HG03039 (cell line): ENCODE measurements at regions not wholly inside any gene's neighbourhood (a gene's known extent, or its start where the extent isn't known, plus 50 kb on each side); places are given as distances from the start of the nearest gene placed in this dataset.

Experiments used
- ATAC-seq: cut with Tn5 transposase; IDR thresholded peaks from one replicate; pipeline ENCODE4 v1.9.1; 2021; ENCODE audit warnings: mild to moderate bottlenecking, moderate library complexity; ENCODE audit not compliant: unreplicated experiment

- ATAC-seq = no peak
These were observed 1134.4 kb upstream of the TSPY4 start for GRCh38 chrY:8202837-8203236.

GRCh38 chrY:8241144-8241543, 1096.1 kb upstream of the TSPY4 start:
- ATAC-seq = no peak

GRCh38 chrY:8273807-8274206, 1063.5 kb upstream of the TSPY4 start:
- ATAC-seq = no peak

- no peak for ATAC-seq
These were observed 1032.2 kb upstream of the TSPY4 start for GRCh38 chrY:8305021-8305420.

GRCh38 chrY:8324113-8324512, 1013.2 kb upstream of the TSPY4 start:
- ATAC-seq = no peak

GRCh38 chrY:8326944-8327343, 1010.3 kb upstream of the TSPY4 start:
- no peak for ATAC-seq

- no peak for ATAC-seq
These were observed 1009.4 kb upstream of the TSPY4 start for GRCh38 chrY:8327708-8328354.

- ATAC-seq = no peak
These were observed 1007.8 kb upstream of the TSPY4 start for GRCh38 chrY:8329431-8329830.

GRCh38 chrY:8329929-8330328, 1007.3 kb upstream of the TSPY4 start:
- ATAC-seq = no peak

- no peak for ATAC-seq
These were observed 1003.9 kb upstream of the TSPY4 start for GRCh38 chrY:8333328-8333727.

GRCh38 chrY:8335299-8335835, 1001.9 kb upstream of the TSPY4 start:
- no peak for ATAC-seq

GRCh38 chrY:8336112-8336774, 1001.0 kb upstream of the TSPY4 start:
- ATAC-seq = no peak

GRCh38 chrY:8341000-8341399, 996.3 kb upstream of the TSPY4 start:
- ATAC-seq = no peak

GRCh38 chrY:8342173-8342572, 995.1 kb upstream of the TSPY4 start:
- ATAC-seq = no peak

- no peak for ATAC-seq
These were observed 986.0 kb upstream of the TSPY4 start for GRCh38 chrY:8351241-8351640.

GRCh38 chrY:8352201-8352600, 985.1 kb upstream of the TSPY4 start:
- ATAC-seq = no peak

- ATAC-seq = no peak
These were observed 979.1 kb upstream of the TSPY4 start for GRCh38 chrY:8358161-8358560.

GRCh38 chrY:8361715-8362114, 975.5 kb upstream of the TSPY4 start:
- no peak for ATAC-seq

GRCh38 chrY:8377491-8377890, 959.8 kb upstream of the TSPY4 start:
- ATAC-seq = no peak

- ATAC-seq = no peak
These were observed 957.5 kb upstream of the TSPY4 start for GRCh38 chrY:8379800-8380199.

GRCh38 chrY:8381425-8381824, 955.8 kb upstream of the TSPY4 start:
- ATAC-seq = peak; percentile 79

GRCh38 chrY:8386053-8386452, 951.2 kb upstream of the TSPY4 start:
- ATAC-seq = no peak

GRCh38 chrY:8388512-8388911, 948.8 kb upstream of the TSPY4 start:
- ATAC-seq = no peak
